GM18870 (cell line): ENCODE measurements at regions not wholly inside any gene's neighbourhood (a gene's known extent, or its start where the extent isn't known, plus 50 kb on each side); places are given as distances from the start of the nearest gene placed in this dataset.
"Not testable (repeated sequence)": the region's sequence is repeated elsewhere in the genome, so short reads cannot be mapped to it uniquely, and the experiment has no call there.

ENCODE experiments used
- ATAC-seq: cut with Tn5 transposase; IDR thresholded peaks from one replicate; pipeline ENCODE4 v1.9.1; 2021; ENCODE audit warnings: moderate library complexity; ENCODE audit not compliant: unreplicated experiment

- no peak for ATAC-seq
Observed at GRCh38 chr5:27463446-27464149, 425.2 kb upstream of the CDH9 start.

GRCh38 chr5:27462936-27463335 lies 424.6 kb upstream of the CDH9 start:
- ATAC-seq: no peak

DNA sequence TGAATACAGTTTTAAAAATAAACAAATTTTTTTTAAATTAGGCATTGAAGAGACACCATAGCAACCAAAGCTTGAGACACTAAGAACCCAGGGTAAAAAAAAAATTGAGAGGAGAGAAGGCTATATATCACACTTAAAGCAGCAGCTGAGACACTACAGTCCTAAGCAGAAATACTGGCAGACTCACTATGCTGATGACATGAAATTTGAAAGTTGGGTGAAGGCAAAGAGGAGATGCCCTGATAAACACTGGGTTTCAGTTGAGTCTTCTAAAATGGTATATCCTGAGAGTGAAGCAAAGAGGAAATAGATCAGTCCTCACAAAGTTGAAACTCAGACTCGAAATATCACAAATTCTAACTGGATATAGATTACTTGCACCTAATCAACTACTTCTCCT lies 419.9 kb upstream of the CDH9 start:
- no peak for ATAC-seq

DNA sequence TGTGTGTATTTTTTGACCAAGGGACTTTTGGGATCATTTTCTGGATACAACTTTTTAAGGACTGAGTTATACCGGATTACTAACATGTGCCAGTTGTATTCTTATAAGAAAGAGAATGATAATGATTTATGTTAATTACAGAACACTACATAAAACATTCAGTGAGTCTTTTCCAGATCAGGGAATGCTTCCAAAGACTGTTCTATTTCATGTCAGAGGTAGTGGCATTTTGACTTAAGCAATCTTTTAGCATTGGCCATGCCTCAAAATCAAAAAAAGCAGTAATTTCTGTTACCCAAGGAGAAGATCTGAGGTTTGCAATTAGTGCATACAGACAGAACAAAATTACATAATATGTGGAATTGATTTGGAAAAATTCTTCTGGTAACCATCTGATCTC lies 413.0 kb upstream of the CDH9 start:
- ATAC-seq: no peak

GRCh38 chr5:27450607-27451006 lies 412.2 kb upstream of the CDH9 start:
- no peak for ATAC-seq

GRCh38 chr5:27439383-27439782 lies 401.0 kb upstream of the CDH9 start:
- not testable (repeated sequence) for ATAC-seq

DNA sequence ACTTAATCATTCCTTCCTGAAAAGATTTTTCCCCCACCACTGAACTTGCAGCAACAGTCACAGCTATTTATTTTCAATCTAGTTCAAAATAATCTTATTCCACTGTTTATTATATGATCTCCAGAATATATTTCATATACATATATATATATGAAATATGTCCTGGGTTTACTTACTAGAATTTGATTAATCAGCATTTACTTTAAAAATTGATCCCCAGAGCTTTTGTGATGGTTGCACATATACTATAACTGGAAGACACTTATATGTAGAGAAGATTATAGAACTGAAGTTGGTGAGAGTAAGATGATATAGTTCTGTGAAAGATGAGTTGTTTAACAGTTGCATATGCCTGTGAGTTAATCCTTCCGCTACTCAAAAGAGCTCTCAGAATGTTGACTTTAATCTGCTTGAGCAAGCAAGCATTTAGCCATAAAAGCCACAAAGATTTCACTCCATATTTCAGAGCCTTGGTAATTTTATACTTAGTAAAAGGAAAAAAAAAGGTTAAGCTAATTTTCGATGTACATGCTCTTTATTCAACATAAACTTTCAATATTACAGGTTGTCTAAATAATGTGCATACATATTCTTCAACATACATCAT lies 399.3 kb upstream of the CDH9 start:
- no peak for ATAC-seq

DNA sequence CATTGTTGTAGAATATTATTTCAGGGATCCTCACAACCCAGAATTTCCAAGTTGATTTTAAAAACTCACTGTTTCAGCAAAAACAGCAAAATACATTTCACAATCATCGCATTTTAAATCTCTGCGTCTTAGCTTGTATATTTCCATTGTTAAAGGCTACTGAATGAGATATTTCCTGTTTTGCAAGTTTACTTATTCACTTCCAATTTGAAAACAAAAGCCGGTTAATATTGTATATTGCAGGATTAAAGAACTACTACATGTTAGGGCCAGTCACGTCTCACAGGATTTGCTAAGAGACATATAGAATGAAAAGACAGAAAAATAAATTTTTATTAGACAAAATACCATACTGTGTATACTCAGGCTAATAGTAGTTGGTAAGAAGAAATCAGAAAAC lies 395.9 kb upstream of the CDH9 start:
- no peak for ATAC-seq

- no peak for ATAC-seq
Observed at GRCh38 chr5:27414099-27414498, 375.7 kb upstream of the CDH9 start.

GRCh38 chr5:27412384-27412783 lies 374.0 kb upstream of the CDH9 start:
- no peak for ATAC-seq

GRCh38 chr5:27406020-27406419 lies 367.6 kb upstream of the CDH9 start:
- ATAC-seq: no peak

DNA sequence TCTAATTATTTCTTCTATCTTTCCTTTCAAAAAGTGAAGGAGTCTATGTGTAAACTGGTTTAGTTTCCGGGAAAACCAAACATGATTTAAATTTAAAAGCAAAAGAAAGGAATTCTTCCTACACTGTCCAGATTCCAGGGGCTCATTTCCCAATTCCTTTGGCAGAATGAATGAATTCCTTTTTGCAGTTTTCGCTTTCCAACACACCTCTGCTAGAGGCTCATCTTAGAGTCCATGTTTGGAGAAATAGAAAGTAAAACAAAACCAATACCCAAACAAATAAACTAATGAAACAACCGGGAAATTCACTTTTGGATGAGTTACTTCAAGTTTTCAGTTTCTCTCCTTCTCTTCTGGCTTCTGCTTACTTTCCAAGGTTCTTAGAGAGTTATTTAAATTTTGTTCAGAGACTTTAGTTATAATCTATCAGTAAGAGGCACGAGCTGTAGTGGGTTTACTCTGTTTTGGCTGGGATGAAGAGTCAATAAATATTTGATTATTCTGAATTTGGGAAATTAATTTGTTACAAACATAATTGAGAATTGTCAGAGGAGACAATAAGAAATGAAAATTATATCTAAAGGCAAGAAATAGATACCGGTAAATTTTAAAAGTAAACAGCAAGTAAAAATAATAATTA lies 365.0 kb upstream of the CDH9 start:
- no peak for ATAC-seq

DNA sequence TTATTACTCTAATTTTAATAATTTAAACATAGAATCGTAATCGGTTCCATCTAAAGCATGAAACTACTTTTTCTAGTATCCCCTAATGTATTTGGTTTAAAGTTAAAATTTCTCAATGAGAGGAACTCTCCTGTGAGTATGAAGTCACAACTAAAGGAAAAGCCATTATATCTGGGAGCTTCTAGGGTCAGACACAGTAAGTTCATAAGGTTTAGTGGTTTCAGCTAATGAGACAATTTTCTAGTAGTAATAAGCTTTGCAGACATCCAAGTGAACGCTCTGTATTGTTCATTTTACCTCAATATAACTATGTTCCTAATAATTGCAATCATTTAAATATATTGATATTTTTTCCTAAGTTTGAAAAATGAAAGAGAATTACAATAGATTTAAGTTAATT lies 364.4 kb upstream of the CDH9 start:
- ATAC-seq: no peak

- ATAC-seq: no peak
Observed at GRCh38 chr5:27396998-27397397, 358.6 kb upstream of the CDH9 start.

GRCh38 chr5:27392716-27393115 lies 354.3 kb upstream of the CDH9 start:
- ATAC-seq: no peak

DNA sequence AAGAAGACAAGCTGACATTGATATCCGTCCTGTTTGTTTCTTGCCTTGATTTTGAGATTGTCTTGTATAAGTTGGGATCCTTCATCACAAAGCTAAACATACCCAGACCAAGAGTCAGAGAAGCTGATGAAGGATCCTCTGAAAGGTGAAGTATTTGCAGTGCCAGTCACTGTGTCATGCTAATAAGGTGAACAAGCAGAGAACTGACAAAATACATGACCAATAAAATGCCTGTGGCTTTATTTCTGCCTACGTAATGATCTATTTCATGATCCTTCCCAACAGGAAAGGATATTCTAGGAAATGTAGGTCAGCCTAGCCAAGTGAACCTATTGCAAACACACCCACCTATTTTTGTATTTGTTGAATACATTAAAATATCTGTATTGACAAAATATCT lies 351.3 kb upstream of the CDH9 start:
- no peak for ATAC-seq

- ATAC-seq: no peak
Observed at GRCh38 chr5:27388755-27389154, 350.4 kb upstream of the CDH9 start.

GRCh38 chr5:27387535-27388073 lies 349.2 kb upstream of the CDH9 start:
- no peak for ATAC-seq

GRCh38 chr5:27381686-27382085 lies 343.3 kb upstream of the CDH9 start:
- no peak for ATAC-seq

- ATAC-seq: no peak
Observed at GRCh38 chr5:27377626-27378025, 339.2 kb upstream of the CDH9 start.

GRCh38 chr5:27353970-27354369 lies 315.6 kb upstream of the CDH9 start:
- no peak for ATAC-seq

- no peak for ATAC-seq
Observed at GRCh38 chr5:27353540-27353939, 315.2 kb upstream of the CDH9 start.
